ENCODE measurements at regions not wholly inside any gene's neighbourhood (a gene's known extent, or its start where the extent isn't known, plus 50 kb on each side); places are given as distances from the start of the nearest gene placed in this dataset.

- H3K4me1 ChIP-seq, result peaks cover 0 to 15% (median under 1%) of the 10 kb centered on the region in 4 donors
- intact Hi-C loops (cut with DNase I), result loop anchor here in 1 of 2 donors (10.0 kb wide), 2 partner anchors 72 to 212 kb away; no protein-coding TSS in a partner anchor
- ATAC-seq (no peak), DNase-seq (no peak)
- TF ChIP-seq POLR2A (IDR thresholded peaks at IDR 0.05) (no peak), CTCF (IDR thresholded peaks at IDR 0.05) (no peak)
- WGBS (ENCODE audit: insufficient coverage, low coverage, low lambda C conversion rate, missing lambda C conversion rate), result 94% methylated on average over 3 of the region's 6 CpGs
- no peaks in the 10 kb centered on the region for H3K36me3 ChIP-seq
- H3K9me3 ChIP-seq, result no peaks in the 10 kb centered on the region
- no peaks in the 10 kb centered on the region for H3K27me3 ChIP-seq
- H3K27ac ChIP-seq, result no peak overlapping the region
- H3K4me3 ChIP-seq, result no peak overlapping the region
Measured at GRCh38 chr10:78982726-78983125, 86.0 kb upstream of the ZMIZ1 start.

GRCh38 chr10:78983608-78984007, 85.2 kb upstream of the ZMIZ1 start:
- Histone ChIP-seq H3K9me3 (no peaks in the 10 kb centered on the region), H3K36me3 (no peaks in the 10 kb centered on the region), H3K27ac (no peak overlapping the region), H3K4me3 (no peak overlapping the region), H3K4me1 (peaks cover 0 to 7% (median 0%) of the 10 kb centered on the region in 4 donors), H3K27me3 (no peaks in the 10 kb centered on the region)
- intact Hi-C loops (cut with DNase I), result loop anchor here in 1 of 2 donors (10.0 kb wide), 2 partner anchors 71 to 211 kb away; no protein-coding TSS in a partner anchor
- ATAC-seq, result no peak
- no peak for TF ChIP-seq POLR2A (IDR thresholded peaks at IDR 0.05)
- no peak for TF ChIP-seq CTCF (IDR thresholded peaks at IDR 0.05)
- 97% methylated on average over 4 of the region's 4 CpGs for WGBS (ENCODE audit: insufficient coverage, low coverage, low lambda C conversion rate, missing lambda C conversion rate)
- DNase-seq, result no peak

GRCh38 chr10:78985973-78986818, 82.6 kb upstream of the ZMIZ1 start:
- TF ChIP-seq POLR2A (IDR thresholded peaks at IDR 0.05) (no peak), CTCF (IDR thresholded peaks at IDR 0.05) (no peak)
- ATAC-seq (no peak), DNase-seq (no peak)
- H3K4me3 ChIP-seq, result no peak overlapping the region
- no peaks in the 10 kb centered on the region for H3K9me3 ChIP-seq
- no peaks in the 10 kb centered on the region for H3K36me3 ChIP-seq
- WGBS (ENCODE audit: insufficient coverage, low coverage, low lambda C conversion rate, missing lambda C conversion rate), result 70% methylated on average over 8 of the region's 8 CpGs
- intact Hi-C loops (cut with DNase I), result loop anchor here in 1 of 2 donors (10.0 kb wide), 2 partner anchors 69 to 209 kb away; no protein-coding TSS in a partner anchor
- no peaks in the 10 kb centered on the region for H3K27me3 ChIP-seq
- no peak overlapping the region for H3K27ac ChIP-seq
- peaks cover 0 to 7% (median 0%) of the 10 kb centered on the region in 4 donors for H3K4me1 ChIP-seq

- ATAC-seq (no peak), DNase-seq (no peak)
- Histone ChIP-seq H3K27me3 (no peaks in the 10 kb centered on the region), H3K4me3 (no peak overlapping the region), H3K9me3 (no peaks in the 10 kb centered on the region), H3K27ac (no peak overlapping the region), H3K36me3 (no peaks in the 10 kb centered on the region), H3K4me1 (peaks cover 0 to 7% (median 0%) of the 10 kb centered on the region in 4 donors)
- intact Hi-C loops (cut with DNase I), result no loop called here
- TF ChIP-seq CTCF (IDR thresholded peaks at IDR 0.05) (no peak), POLR2A (IDR thresholded peaks at IDR 0.05) (no peak)
- WGBS (ENCODE audit: insufficient coverage, low coverage, low lambda C conversion rate, missing lambda C conversion rate), result 39% methylated on average over 1 of the region's 1 CpG
Measured at GRCh38 chr10:78991187-78991586, 77.6 kb upstream of the ZMIZ1 start.

Measured in right lobe of liver (tissue), 6 donors.